ENCODE measurements at regions not wholly inside any gene's neighbourhood (a gene's known extent, or its start where the extent isn't known, plus 50 kb on each side); places are given as distances from the start of the nearest gene placed in this dataset.
A peak's percentile ranks its signal among the peaks of the same experiment; 100 is the strongest.

- TF ChIP-seq JUND (IDR thresholded peaks at IDR 0.05): no peak
- no peak for TF ChIP-seq EGR1 (IDR thresholded peaks at IDR 0.05; ENCODE audit: low read depth in 2 of 2)
- TF ChIP-seq HNF4A (conservative IDR thresholded peaks at IDR 0.05): peak in 1 of 2 donors; percentile 20
- TF ChIP-seq CTCF (IDR thresholded peaks at IDR 0.05; ENCODE audit: low read depth, low read length, missing input control): no peak
- TF ChIP-seq TAF1 (conservative IDR thresholded peaks at IDR 0.05): no peak
Observed at GRCh38 chr14:101706509-101707067, 54.9 kb upstream of the PPP2R5C start (continued).

- Histone ChIP-seq H3K27me3 (ENCODE audit: control insufficient read depth in 4 of 4, insufficient read depth in 4 of 4, low read length in 3 of 4) (no peaks in the 10 kb centered on the region), H3K9me3 (ENCODE audit: control insufficient read depth in 4 of 4, low read length in 3 of 4) (no peaks in the 10 kb centered on the region), H3K27ac (ENCODE audit: low read depth in 1 of 2, low read length in 2 of 2) (peak overlapping the region in 1 of 2 donors; percentile 61), H3K9ac (ENCODE audit: low read depth in 1 of 2, low read length in 2 of 2) (no peak overlapping the region), H3K4me3 (ENCODE audit: low read depth in 1 of 3, low read length in 3 of 3) (no peak overlapping the region), H3K4me1 (ENCODE audit: control insufficient read depth in 4 of 4, insufficient read depth in 4 of 4, low read length in 3 of 4) (peaks cover 5 to 17% (median 10%) of the 10 kb centered on the region in 4 donors), H3K36me3 (ENCODE audit: control insufficient read depth in 4 of 4, insufficient read depth in 3 of 4, low read depth in 1 of 4, low read length in 3 of 4) (no peaks in the 10 kb centered on the region)
- DNase-seq (ENCODE audit: low spot score): peak; percentile 55
- WGBS: 28% methylated on average over 18 of the region's 18 CpGs
- TF ChIP-seq HNF4A (conservative IDR thresholded peaks at IDR 0.05): no peak
- peak; percentile 8 for TF ChIP-seq SP1 (IDR thresholded peaks at IDR 0.05)
- peak; percentile 91 for TF ChIP-seq CTCF (IDR thresholded peaks at IDR 0.05; ENCODE audit: low read depth, low read length, missing input control)
- TF ChIP-seq TAF1 (conservative IDR thresholded peaks at IDR 0.05): no peak
- no peak for TF ChIP-seq RXRA (IDR thresholded peaks at IDR 0.05)
- TF ChIP-seq RAD21 (IDR thresholded peaks at IDR 0.05): peak; percentile 97
Observed at GRCh38 chr14:101707068-101707842, 54.3 kb upstream of the PPP2R5C start.

GRCh38 chr14:101707863-101708620 is 53.5 kb upstream of the PPP2R5C start:
- Histone ChIP-seq H3K27me3 (ENCODE audit: control insufficient read depth in 4 of 4, insufficient read depth in 4 of 4, low read length in 3 of 4) (no peaks in the 10 kb centered on the region), H3K9ac (ENCODE audit: low read depth in 1 of 2, low read length in 2 of 2) (no peak overlapping the region), H3K4me3 (ENCODE audit: low read depth in 1 of 3, low read length in 3 of 3) (no peak overlapping the region), H3K4me1 (ENCODE audit: control insufficient read depth in 4 of 4, insufficient read depth in 4 of 4, low read length in 3 of 4) (peaks cover 5 to 17% (median 10%) of the 10 kb centered on the region in 4 donors), H3K27ac (ENCODE audit: low read depth in 1 of 2, low read length in 2 of 2) (no peak overlapping the region), H3K9me3 (ENCODE audit: control insufficient read depth in 4 of 4, low read length in 3 of 4) (no peaks in the 10 kb centered on the region), H3K36me3 (ENCODE audit: control insufficient read depth in 4 of 4, insufficient read depth in 3 of 4, low read depth in 1 of 4, low read length in 3 of 4) (no peaks in the 10 kb centered on the region)
- 87% methylated on average over 12 of the region's 12 CpGs for WGBS
- TF ChIP-seq ATF3 (IDR thresholded peaks at IDR 0.05): no peak
- no peak for TF ChIP-seq CTCF (IDR thresholded peaks at IDR 0.05; ENCODE audit: low read depth, low read length, missing input control)
- DNase-seq (ENCODE audit: low spot score): no peak
